HUDEP-2 (cell line): ENCODE measurements at regions not wholly inside any gene's neighbourhood (a gene's known extent, or its start where the extent isn't known, plus 50 kb on each side); places are given as distances from the start of the nearest gene placed in this dataset.
A peak's percentile ranks its signal among the peaks of the same experiment; 100 is the strongest.
"Not testable (repeated sequence)": the region's sequence is repeated elsewhere in the genome, so short reads cannot be mapped to it uniquely, and the experiment has no call there.

Experiments
- DNase-seq, 76 experiments: peaks; one replicate each; lab custom pipeline; 2025; ENCODE audit not compliant: unreplicated experiment in 76 of 76; lab: John Stamatoyannopoulos, UW

DNA sequence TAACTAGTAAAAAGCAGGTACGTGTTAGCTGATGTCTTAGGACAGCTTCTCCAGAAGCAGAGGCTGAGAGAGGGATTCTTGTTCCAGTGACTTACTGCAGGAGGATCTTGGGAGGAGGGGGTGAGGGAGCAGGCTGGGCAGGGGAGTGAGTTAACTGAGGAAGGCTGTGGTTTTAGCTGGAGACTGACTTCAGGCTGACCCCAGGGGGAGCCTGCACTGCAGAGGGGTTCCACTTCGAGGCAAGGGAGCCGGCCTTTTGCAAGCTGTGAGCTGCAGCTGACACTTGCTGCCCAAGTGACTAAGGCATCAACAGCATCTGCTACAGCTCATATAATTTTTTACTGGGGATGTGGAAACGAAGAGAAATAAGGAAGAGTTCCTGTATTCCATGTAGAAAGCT is 50.4 kb upstream of the SOD1 start:
- DNase-seq, result no peak

DNA sequence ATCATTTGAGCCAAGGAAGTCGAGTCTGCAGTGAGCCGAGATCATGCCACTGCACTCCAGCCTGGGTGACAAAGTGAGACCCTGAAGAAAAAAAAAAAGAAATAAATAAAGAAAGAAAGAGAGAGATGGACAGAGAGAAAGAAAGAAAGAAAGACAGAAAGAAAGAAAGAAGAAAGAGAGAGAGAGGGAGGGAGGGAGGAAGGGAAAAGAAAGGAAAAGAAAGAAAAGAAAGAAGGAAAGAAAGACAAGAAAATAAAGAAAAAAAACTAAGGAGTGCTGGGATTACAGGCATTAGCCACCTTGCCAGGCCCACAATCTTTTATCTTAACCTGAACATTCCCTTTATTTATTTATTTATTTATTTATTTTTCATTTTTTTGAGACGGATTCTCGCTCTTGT is 51.7 kb upstream of the SOD1 start:
- no peak for DNase-seq

DNA sequence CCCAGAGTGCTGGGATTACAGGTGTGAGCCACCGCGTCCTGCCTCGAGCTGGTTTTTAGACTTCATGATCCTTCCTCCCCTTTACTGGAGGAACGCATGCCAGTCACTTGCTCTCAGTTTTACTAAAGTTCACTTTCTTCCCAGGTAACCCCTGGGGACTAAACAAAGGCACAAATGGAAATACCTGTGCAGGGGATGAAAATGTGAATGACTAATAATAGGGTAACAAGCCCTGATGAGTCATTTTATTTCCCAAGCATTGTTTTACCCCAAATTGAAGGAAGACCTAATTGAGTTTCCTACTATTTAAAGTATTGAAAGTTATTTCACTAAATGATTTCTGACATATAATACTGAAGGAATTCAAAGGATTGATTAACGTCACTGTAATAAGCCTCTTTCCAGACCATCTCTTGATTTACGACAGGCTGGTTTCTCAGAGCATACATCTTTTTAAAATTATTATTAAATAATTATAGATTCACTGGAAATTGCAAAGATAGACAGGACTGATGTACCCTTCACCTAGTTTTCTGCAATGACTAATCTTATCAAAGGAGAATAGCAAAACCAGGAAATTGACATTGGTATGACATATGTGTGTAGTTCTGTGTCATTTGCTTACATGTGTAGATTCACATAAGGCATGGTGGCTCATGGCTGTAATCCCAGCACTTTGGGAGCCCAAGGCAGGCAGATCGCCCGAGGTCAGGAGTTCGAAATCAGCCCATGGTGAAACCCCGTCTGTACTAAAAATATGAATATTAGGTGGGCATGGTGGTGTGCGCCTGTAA is 53.2 kb upstream of the SOD1 start:
- no peak for DNase-seq

DNA sequence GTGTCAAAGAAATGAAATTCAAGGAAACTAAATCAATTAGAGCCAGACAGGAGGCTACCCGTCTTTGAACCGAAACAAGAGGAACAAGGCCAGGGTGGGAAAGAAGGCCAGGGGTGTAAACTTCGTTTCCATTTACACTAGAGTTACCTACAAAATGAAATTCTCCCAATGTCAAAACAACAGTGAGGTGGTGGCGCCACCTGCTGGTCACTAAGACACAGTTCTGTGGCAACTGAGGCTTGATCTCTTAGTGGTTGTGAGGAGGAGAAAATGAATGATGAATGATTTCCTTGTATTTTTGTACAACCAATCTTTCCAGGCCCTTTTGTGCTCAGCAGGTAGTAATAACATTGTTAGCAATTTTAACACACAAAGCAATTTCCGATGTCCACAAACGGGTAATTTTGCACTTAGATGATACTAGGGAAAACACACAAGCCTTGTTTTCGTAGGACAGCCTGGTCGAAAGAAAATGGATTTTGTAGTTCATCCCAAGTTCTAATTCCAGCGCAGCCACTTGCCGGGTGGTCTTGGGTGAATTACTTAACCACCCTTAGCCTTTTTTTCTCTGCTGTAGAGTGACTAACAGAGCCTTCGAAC is 54.8 kb upstream of the SOD1 start:
- DNase-seq, result peak in 55 of 76 experiments; percentile 9 to 69 (median 37)

DNA sequence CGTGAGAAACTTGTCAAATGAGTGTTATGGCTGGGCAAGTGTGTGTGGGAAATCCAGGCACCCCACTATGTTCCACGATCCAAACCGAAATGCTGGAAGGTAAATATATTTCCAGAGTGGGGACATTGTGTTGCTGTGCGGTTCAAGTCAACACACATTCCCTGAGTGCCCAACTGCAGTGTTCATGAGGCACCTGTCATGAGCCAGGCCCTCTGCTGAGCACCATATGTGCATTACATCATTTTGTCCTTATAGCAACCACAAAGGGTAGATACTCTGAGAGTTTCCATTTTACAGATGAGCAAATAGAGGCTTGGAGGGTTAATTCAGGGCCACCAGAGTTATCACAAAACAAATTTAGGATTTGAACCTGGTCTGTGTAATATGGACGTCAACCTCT is 59.9 kb upstream of the SOD1 start:
- DNase-seq, result no peak

DNA sequence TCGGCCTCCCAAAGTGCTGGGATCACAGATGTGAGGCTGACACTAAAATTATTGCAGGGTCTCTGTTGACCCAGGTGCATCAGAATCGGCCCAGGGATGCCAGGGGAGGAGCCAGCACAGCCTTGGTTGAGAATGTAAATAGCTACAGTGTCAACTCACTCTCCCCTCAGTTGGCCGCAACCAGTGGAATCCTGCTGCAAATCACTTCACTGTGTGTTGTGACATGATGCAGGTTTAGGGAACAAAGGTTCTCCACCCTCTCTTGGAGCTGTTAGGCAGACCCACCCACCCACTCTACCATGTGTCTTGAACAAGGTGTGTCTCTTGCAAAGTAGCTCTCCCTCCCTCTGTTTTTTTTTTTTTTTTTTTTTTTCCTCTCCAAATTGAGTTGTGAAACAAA is 60.5 kb upstream of the SOD1 start:
- no peak for DNase-seq

DNA sequence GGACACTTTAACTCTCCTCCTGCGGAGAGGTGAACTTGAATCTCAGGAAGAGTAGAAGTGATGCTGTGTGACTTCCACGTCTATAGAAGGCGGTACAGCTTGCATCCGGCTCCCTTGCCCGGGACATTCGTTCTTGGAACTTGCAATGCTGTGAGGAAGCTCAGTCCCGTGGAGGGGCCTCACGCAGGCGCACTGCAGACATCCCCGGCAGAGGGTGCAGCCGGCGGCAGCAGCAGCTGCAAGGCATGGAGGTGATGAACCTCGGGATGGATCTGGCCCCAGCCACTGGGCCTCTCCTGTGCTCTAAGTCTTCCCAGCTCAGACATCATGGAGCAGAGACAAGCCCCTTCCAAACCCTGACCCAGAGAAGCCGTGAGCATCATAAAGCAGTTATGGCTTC is 61.8 kb upstream of the SOD1 start:
- no peak for DNase-seq

DNA sequence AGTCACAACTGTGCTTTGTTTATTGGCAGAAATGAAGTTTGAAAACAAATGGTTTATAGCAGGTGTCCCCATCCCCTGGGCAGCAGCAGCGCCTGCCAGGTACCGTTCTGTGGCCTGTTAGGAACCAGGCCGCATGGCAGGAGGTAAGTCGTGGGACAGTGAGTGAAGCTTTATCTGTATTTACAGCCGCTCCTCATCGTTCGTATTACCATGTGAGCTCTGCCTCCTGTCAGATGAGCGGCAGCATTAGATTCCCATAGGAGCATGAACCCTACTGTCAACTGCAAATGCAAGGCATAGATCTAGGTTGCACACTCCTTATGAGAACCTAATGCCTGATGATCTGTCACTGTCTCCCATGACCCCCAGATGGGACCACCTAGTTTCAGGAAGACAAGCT is 63.4 kb upstream of the SOD1 start:
- no peak for DNase-seq

DNA sequence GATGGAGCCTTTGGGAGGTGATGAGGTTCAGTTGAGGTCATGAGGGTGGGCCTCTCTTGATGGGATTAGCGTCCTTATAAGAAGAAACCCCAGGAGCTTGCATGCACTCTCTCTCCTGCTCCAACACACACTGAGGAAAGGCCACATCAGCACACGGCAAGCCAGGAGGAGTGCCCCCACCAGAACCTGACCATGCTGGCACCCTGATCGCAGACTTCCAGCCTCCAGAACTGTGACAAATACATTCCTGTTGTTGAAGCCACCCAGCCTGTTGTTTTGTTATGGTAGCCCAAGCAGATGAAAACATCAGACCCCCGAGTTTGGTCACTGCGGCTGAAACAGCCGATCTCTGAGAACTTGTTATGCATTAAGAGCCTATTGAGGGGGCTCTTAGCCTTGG is 64.8 kb upstream of the SOD1 start:
- no peak for DNase-seq

DNA sequence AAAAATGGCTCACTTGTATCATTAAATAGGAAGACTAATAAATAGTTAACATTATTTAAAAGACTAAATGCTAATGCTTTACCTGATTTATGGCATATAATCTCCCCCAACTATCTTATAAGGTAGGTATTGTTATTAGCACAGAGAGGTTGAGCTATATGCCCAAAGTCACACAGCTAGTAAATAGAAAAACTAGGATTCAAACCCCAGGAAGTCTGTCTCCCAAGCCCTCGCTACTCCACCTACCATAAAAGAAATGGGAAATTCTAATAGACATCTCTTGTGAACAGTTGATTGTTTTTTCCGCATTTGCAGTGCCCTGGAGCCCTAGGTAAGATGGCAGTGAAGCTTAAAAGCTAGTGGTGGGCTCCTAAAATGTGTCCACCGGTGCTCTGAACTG is 65.2 kb upstream of the SOD1 start:
- no peak for DNase-seq

DNA sequence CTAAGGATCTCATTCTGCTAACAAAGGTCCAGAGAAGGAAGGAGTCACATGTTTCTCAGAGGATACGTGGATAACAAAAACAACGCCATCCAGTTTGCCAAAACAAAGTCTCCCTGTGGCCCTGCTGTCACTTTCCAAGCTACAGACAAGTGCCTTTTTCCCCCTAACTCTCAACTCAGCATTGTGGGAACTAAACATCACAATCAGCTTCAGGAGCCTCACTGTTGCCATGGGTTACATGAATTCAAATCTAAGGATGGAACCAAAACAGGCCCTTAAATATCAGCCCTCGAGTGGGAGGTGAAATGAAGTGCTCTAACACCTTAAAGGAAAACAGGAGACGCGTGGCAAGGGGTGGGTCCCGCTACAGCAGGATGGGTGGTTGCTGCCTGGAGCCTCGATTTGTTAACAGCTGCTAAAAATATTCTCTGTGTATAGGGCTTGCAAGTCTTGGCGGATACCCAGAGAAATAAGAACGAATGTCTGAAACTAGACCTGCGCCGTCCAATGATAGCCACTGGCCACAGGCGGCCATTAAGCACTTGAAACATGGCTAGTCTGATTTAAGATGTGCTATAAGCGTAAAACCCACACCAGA is 66.4 kb upstream of the SOD1 start:
- DNase-seq, result no peak

DNA sequence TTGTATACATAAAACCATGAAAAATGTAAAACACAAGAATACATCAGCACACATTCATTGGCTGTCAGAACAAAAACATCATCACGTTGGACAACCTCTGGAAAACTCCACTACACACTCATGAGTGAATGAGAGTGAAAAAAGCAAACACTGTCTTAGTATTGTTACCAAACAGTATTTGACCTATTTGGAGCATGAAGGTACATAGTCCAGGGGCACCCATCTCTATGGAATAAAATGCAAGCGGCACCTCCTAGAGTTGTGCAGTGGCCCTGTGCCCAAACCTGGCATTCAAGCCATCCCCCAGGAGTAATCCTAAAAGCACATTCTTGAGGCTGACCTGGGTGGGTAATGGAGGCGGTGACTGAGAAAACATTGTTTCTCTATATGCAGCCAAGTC is 67.0 kb upstream of the SOD1 start:
- DNase-seq, result no peak

DNA sequence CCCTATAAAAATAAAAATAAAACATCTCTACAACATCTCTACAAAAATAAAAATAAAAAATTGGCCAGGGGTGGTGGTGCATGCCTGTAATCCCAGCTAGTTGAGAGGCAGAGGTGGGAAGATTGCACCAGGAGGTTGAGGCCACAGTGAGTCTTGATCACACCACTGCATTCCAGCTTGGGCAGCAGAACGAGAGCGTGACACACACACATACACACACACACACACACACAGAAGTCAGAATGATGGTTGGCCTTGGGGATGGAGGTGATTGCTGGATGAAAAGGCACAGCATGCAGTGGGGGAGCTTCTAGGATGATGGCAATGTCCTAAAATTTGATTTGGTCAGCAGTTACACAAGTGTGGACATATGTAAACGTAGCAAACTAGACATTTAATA is 69.7 kb upstream of the SOD1 start:
- DNase-seq, result no peak

DNA sequence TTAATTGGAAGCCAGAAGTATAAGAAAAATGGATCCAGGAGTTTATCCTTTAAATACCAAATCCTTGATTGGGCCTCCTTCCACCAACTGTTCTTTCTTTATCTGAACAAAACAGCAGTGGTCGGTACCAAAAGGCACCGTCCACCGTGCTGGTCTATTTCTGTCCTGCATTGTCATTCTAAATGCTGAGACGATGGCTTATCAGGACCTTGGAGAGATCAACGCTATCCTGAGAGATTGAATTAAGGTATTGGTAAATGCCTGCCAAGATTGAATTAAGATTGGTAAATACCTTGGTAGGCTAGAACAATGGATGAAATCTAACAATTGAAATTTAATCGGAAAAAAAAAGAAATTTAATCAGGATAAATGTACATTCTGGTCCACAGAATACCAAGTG is 73.4 kb upstream of the SOD1 start:
- DNase-seq, result no peak

DNA sequence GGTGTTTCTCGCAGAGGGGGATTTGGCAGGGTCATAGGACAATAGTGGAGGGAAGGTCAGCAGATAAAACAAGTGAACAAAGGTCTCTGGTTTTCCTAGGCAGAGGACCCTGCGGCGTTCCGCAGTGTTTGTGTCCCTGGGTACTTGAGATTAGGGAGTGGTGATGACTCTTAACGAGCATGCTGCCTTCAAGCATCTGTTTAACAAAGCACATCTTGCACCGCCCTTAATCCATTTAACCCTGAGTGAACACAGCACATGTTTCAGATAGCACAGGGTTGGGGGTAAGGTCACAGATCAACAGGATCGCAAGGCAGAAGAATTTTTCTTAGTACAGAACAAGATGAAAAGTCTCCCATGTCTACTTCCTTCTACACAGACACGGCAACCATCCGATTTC is 75.6 kb upstream of the SOD1 start:
- not testable (repeated sequence) for DNase-seq

DNA sequence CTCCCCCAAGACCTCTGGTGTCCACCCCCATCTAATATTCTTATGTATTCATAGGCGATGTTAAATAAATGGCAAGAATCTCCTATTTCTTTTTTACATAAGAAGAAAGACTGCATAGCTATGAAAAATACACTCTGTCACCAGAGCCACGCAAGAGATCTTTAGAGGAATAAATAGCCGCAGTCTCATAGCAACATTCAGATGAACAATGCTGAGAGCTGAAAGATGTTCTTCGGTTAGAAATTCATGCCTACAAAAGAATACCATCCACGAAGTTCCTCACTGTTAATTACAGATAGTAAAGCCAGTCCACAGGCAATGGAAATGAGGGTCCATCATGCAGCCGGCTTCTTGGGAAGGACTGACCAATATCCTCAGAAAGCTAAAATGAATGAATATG is 76.0 kb upstream of the SOD1 start:
- DNase-seq, result no peak

DNA sequence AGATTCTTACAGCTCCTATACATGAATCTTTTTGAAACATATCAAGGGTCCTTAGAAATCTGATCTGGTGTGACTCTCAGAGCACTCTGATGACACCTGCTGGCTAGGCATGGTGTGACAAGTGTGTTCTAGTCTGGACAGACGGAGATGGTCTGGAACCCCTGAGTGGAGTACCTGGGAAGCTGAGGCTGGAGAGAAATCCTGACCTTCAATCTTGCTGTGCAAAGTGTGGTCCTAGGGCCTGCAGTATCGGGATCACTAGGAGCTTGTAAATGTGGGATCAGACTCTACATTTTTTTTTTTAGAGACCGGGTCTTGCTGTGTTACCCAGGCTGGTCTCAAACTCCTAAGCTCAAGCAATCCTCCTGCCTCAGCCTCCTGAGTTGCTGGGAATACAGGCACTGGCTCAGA is 78.6 kb upstream of the SOD1 start:
- DNase-seq, result peak in 60 of 76 experiments; percentile 4 to 80 (median 42)

DNA sequence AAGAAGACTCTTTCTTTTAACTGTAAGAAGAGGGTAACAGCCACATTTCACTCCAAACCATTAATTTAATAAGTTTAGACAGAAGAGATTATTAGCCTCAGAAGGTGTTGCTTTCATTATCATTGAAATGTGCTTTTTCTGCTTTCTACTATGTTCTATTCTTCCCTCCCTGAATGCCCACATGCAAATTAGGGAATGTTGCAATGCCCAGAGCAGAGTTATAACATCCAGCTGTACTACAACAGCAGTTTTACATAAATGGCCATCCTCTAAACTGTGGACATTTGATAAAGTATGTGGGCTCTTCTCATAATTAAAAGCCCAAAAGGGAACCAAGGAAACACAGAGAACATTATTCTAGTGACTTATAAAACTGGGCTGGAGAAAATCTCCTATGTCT is 82.2 kb upstream of the SOD1 start:
- no peak for DNase-seq

DNA sequence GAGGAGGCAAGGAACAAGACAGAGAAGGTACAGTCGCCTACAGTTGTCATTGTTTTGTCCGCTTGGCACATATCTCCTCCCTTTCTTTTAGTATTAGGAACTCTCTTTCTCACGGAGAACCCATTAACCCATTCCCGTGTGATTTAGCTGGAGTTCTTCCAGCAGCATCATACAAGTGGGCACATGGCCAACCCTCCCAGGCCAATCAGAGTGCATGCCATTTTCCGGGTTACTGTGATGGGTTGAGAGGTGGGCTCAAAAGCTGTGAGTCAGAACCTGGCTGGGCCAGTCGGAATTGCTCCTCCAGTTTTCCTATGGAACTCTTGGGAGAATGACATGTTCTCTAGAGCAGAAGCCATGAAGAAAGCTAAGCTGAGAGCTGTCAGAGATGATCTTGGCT is 83.1 kb upstream of the SOD1 start:
- DNase-seq, result no peak

DNA sequence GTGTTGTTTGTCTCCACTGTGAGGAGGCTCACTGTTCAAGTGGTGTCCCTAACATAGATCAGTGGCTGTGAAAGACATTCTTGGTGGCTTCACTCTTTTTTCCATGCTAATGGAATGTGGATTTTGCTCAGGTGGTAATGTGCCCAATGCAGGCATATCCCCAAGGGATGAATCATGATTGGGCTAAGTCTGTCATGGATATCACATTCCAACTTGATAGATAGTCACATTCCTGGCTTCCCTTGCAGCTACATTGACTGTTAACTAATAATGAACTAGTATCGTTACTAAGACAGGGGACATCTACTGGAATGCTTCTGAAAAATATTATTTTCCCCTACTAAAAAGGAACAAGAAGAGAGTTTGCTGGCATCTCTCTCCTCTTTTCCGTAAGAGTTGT is 86.3 kb upstream of the SOD1 start:
- DNase-seq, result no peak

DNA sequence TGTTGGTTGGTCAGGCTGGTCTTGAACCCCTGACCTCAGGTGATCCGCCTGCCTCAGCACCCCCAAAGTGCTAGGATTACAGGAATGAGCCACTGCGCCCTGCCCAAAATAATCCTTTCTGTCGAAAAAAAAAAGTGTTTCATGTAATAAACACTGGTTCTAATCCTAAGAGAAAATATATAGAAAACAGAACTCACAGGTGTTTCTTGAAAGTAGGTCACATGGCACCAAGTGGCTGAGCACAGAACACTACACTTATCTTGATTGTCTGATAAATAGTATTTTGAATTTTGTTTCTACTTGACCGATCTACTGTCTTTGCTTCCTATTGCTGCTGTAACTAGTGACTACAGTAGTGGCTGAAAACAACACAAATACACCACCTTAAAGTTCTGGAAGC is 87.6 kb upstream of the SOD1 start:
- no peak for DNase-seq

DNA sequence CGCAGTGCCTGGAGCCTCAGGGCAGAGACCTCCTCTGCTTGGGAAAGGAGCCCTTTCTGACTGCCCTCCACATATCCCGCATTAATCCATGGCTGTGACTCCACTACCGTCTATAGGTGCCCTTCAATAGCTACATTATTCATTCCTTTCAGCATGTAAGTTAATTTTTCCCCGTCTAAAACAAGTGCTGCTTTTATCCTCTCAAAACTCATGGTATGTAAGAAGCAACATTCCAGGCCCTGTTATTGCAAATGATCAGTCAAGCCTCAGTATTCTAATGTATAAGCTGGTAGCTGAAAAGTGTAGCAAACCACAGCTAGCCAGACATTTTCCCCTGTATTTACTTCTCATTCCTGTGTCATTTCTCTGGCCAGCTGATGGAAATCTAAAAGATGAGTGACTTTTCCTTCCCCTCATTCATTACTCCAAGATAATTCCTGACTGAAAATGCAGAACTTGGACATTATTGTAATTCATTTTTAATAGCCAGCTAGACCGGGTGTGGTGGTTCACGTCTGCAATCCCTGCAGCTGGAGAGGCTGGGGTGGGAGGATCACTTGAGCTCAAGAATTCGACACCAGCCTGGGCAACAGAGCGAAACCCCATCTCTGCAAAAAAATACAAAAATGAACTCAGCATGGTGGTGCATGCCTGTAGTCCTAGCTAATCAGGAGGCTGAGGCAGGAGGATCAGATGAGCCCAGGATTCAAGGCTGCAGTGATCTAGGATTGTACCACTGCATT is 88.5 kb upstream of the SOD1 start:
- no peak for DNase-seq
